HCT116 (cell line): ENCODE measurements at regions not wholly inside any gene's neighbourhood (a gene's known extent, or its start where the extent isn't known, plus 50 kb on each side); places are given as distances from the start of the nearest gene placed in this dataset.

Experiments used
- ATAC-seq: fragments of 200-7000 bp; cut with Tn5 transposase; 2 replicates; pipeline ENCODE4 v1.9.1; 2020; ENCODE audit warnings: mild to moderate bottlenecking, moderate library complexity
- BruUV-seq: library from RNA; stranded (reverse); fragments of 400-500 nt; replicated peaks from 2 replicates; lab custom pipeline; 2021; lab: Mats Ljungman, UMichigan
- CTCF ChIA-PET: fragments of 300-600 bp; sonication (Branson Sonifier 250); formaldehyde crosslinking; loops from one replicate; lab custom pipeline; 2021; ENCODE audit warnings: antibody characterized with exemption; lab: Charles Lee
- POLR2A ChIA-PET: fragments of 300-600, 350-600 bp; sonication (Branson Sonifier 250); formaldehyde crosslinking; loops from one replicate; lab custom pipeline; 2021; ENCODE audit warnings: antibody characterized with exemption; lab: Charles Lee
- RAD21 ChIA-PET, 2 experiments: fragments of 300-600 bp; sonication (Branson Sonifier 250); formaldehyde crosslinking; loops; one replicate each; lab custom pipeline; 2023; ENCODE audit warnings: low total read pairs in 2 of 2; ENCODE audit not compliant: uncharacterized antibody in 2 of 2, unreplicated experiment in 2 of 2, low non-redundant PET in 1 of 2; lab: Charles Lee
- DNase-seq: peaks from one replicate; pipeline ENCODE4 v3.0.0-alpha.2; 2010; ENCODE audit warnings: low read depth, low spot score
- H2AFZ ChIP-seq: fragments of 200-600 bp; shearing (Covaris generic), sonication (generic); 2 replicates; pipeline ENCODE4 v1.6.1; 2017; ENCODE audit warnings: low read depth, mixed run types, mixed read lengths, antibody characterized with exemption, low read length; ENCODE audit not compliant: poor library complexity, severe bottlenecking
- H3K27ac ChIP-seq: 2 replicates; pipeline ENCODE4 v1.5.1; 2012; ENCODE audit warnings: low read depth, low read length
- H3K27me3 ChIP-seq: fragments of 200-600 bp; sonication (generic); 2 replicates; pipeline ENCODE4 v1.6.1; 2016; ENCODE audit warnings: mixed run types, low read length, mixed read lengths; ENCODE audit not compliant: insufficient read depth
- H3K36me3 ChIP-seq, 2 experiments: fragments of 200-500 bp in 1 of 2; fragments of 200-600 bp in 1 of 2; sonication (Bioruptor generic) in 1 of 2; sonication (generic) in 1 of 2; 2 replicates each; pipeline versions ENCODE4 v1.5.1 to v1.6.1; 2014 to 2016; ENCODE audit warnings: low read length in 2 of 2, inconsistent platforms in 1 of 2, mixed read lengths in 1 of 2, mixed run types in 1 of 2; ENCODE audit not compliant: insufficient read depth in 2 of 2, control insufficient read depth in 1 of 2
- H3K4me1 ChIP-seq, 2 experiments: fragments of 200-600 bp in 1 of 2; sonication (generic) in 1 of 2; 2 replicates each; pipeline versions ENCODE4 v1.5.1 to v1.6.1; 2012 to 2017; ENCODE audit warnings: low read length in 2 of 2, inconsistent platforms in 1 of 2, mild to moderate bottlenecking in 1 of 2, mixed read lengths in 1 of 2, mixed run types in 1 of 2, moderate library complexity in 1 of 2; ENCODE audit not compliant: insufficient read depth in 2 of 2, control insufficient read depth in 1 of 2
- H3K4me2 ChIP-seq: fragments of 200-600 bp; sonication (generic); 2 replicates; pipeline ENCODE4 v1.6.1; 2017; ENCODE audit warnings: mixed run types, low read length, mixed read lengths
- H3K4me3 ChIP-seq, 2 experiments: fragments of 200-600 bp in 1 of 2; sonication (generic) in 1 of 2; replicated peaks in 1 of 2; 2 replicates each; pipeline ENCODE4 v1.5.1; 2011 to 2016; ENCODE audit warnings: low read length in 2 of 2, control low read depth in 1 of 2, low read depth in 1 of 2, mild to moderate bottlenecking in 1 of 2, mixed read lengths in 1 of 2, mixed run types in 1 of 2
- H3K79me2 ChIP-seq: fragments of 200-600 bp; sonication (generic); 2 replicates; pipeline ENCODE4 v1.6.1; 2017; ENCODE audit warnings: mild to moderate bottlenecking, mixed run types, low read length, moderate library complexity, mixed read lengths; ENCODE audit not compliant: insufficient read depth
- H3K9ac ChIP-seq: fragments of 200-600 bp; sonication (generic); 2 replicates; pipeline ENCODE4 v1.6.1; 2016; ENCODE audit warnings: low read length, mixed read lengths
- H3K9me2 ChIP-seq: fragments of 200-600 bp; sonication (generic), shearing (Covaris generic); 2 replicates; pipeline ENCODE4 v1.6.1; 2017; ENCODE audit warnings: mixed run types, mild to moderate bottlenecking, moderate library complexity; ENCODE audit not compliant: insufficient read depth
- H3K9me3 ChIP-seq, 2 experiments: fragments of 200-500 bp in 1 of 2; fragments of 200-600 bp in 1 of 2; sonication (Bioruptor generic) in 1 of 2; sonication (generic) in 1 of 2; 2 replicates each; pipeline ENCODE4 v1.6.1; 2014 to 2017; ENCODE audit warnings: low read length in 2 of 2, mixed read lengths in 2 of 2, inconsistent platforms in 1 of 2, low read depth in 1 of 2, mild to moderate bottlenecking in 1 of 2, mixed run types in 1 of 2, moderate library complexity in 1 of 2; ENCODE audit not compliant: control insufficient read depth in 1 of 2, insufficient read depth in 1 of 2
- H4K20me1 ChIP-seq: fragments of 200-600 bp; sonication (generic), shearing (Covaris generic); 2 replicates; pipeline ENCODE4 v1.6.1; 2017; ENCODE audit warnings: mixed run types, mild to moderate bottlenecking, moderate library complexity; ENCODE audit not compliant: insufficient read depth
- ATF3 ChIP-seq: IDR thresholded peaks from 2 replicates; pipeline ENCODE4 v1.6.1; 2012
- CBX3 ChIP-seq: IDR thresholded peaks from 2 replicates; pipeline ENCODE4 v1.6.1; 2012; ENCODE audit warnings: low read depth
- CEBPB ChIP-seq: IDR thresholded peaks from 2 replicates; pipeline ENCODE4 v1.6.1; 2012; ENCODE audit warnings: low read depth
- EGR1 ChIP-seq: IDR thresholded peaks from 2 replicates; pipeline ENCODE4 v1.6.1; 2012; ENCODE audit warnings: low read depth
- ELF1 ChIP-seq: IDR thresholded peaks from 2 replicates; pipeline ENCODE4 v1.6.1; 2012; ENCODE audit warnings: low read depth, borderline replicate concordance
- JUND ChIP-seq: IDR thresholded peaks from 2 replicates; pipeline ENCODE4 v1.6.1; 2012
- POLR2A ChIP-seq: IDR thresholded peaks from 2 replicates; pipeline ENCODE4 v1.7.0; 2011; ENCODE audit warnings: borderline replicate concordance; ENCODE audit not compliant: insufficient read depth, insufficient read length; ENCODE audit errors: extremely low read depth
- POLR2AphosphoS5 ChIP-seq: IDR thresholded peaks from 2 replicates; pipeline ENCODE4 v1.6.1; 2011; ENCODE audit warnings: mild to moderate bottlenecking, low read depth, low read length, moderate library complexity
- RAD21 ChIP-seq: IDR thresholded peaks from 2 replicates; pipeline ENCODE4 v1.6.1; 2012; ENCODE audit warnings: low read depth, mild to moderate bottlenecking
- SIN3A ChIP-seq: IDR thresholded peaks from 2 replicates; pipeline ENCODE4 v1.6.1; 2012; ENCODE audit warnings: low read depth
- SP1 ChIP-seq: IDR thresholded peaks from 2 replicates; pipeline ENCODE4 v1.6.1; 2012; ENCODE audit warnings: low read depth
- ZBTB33 ChIP-seq: IDR thresholded peaks from 2 replicates; pipeline ENCODE4 v1.6.1; 2011; ENCODE audit warnings: mild to moderate bottlenecking, low read length, moderate library complexity; ENCODE audit not compliant: insufficient replicate concordance; ENCODE audit errors: extremely low read depth
- intact Hi-C: fragments of 100-400 bp; cut with micrococcal nuclease; formaldehyde crosslinking; loops from 2 replicates; pipeline ENCODE4 v1.10.0; 2022

- no peaks in the 10 kb centered on the region for H3K4me1 ChIP-seq
- no peaks in the 10 kb centered on the region for H3K79me2 ChIP-seq
- H3K36me3 ChIP-seq, result no peaks in the 10 kb centered on the region
- H3K9me3 ChIP-seq, result peaks cover 0 to 18% of the 10 kb centered on the region in 2 experiments; a peak in 2 of 4 replicates
- CTCF ChIA-PET, result no interaction called here
- ATAC-seq, result no peak
- RAD21 ChIA-PET, result no interaction called here
- H3K27ac ChIP-seq, result no peak overlapping the region
- no peaks in the 10 kb centered on the region for H3K27me3 ChIP-seq
- no peak overlapping the region for H3K4me2 ChIP-seq
- H4K20me1 ChIP-seq, result no peaks in the 10 kb centered on the region
- TF ChIP-seq SP1, result no peak
- no peak for TF ChIP-seq SIN3A
- no peak for TF ChIP-seq EGR1
- no peak for TF ChIP-seq ATF3
- TF ChIP-seq POLR2A, result no peak
- TF ChIP-seq JUND, result no peak
- no peak for TF ChIP-seq ELF1
- no peak for TF ChIP-seq CBX3
- TF ChIP-seq ZBTB33, result no peak
- TF ChIP-seq POLR2AphosphoS5, result no peak
- TF ChIP-seq RAD21, result no peak
- TF ChIP-seq CEBPB, result no peak
- no peak overlapping the region for H3K4me3 ChIP-seq
- intact Hi-C loops, result no loop called here
- POLR2A ChIA-PET, result no interaction called here
- no peaks in the 10 kb centered on the region for H3K9me2 ChIP-seq
- no peak overlapping the region for H3K9ac ChIP-seq
- H2AFZ ChIP-seq, result no peak overlapping the region
- no TSS peak for BruUV-seq
- no peak for DNase-seq
Observed at GRCh38 chr5:15424769-15425168, 75.2 kb upstream of the FBXL7 start.
